Stomach (tissue), 8 donors: ENCODE measurements at regions not wholly inside any gene's neighbourhood (a gene's known extent, or its start where the extent isn't known, plus 50 kb on each side); places are given as distances from the start of the nearest gene placed in this dataset.
A peak's percentile ranks its signal among the peaks of the same experiment; 100 is the strongest.

Source experiments
- DNase-seq, 2 donors: peaks; one replicate each; pipeline versions ENCODE4 v3.0.0 to v3.0.0-alpha.2; 2013 to 2019
- H3K27ac ChIP-seq, 5 donors: fragments of 200-600 bp in 4 of 5; sonication (generic) in 4 of 5; one replicate each; pipeline ENCODE4 v1.5.1; 2013 to 2019; ENCODE audit warnings: mild to moderate bottlenecking in 1 of 5, moderate library complexity in 1 of 5
- H3K27me3 ChIP-seq, 3 donors: fragments of 200-600 bp; sonication (generic); one replicate each; pipeline ENCODE4 v1.5.1; 2017 to 2019; ENCODE audit warnings: mixed run types in 1 of 3
- H3K36me3 ChIP-seq, 4 donors: fragments of 200-600 bp; sonication (generic); 1 replicate in 3 of 4; 2 replicates in 1 of 4; pipeline ENCODE4 v1.5.1; 2016 to 2019
- H3K4me1 ChIP-seq, 4 donors: fragments of 200-600 bp; sonication (generic); one replicate each; pipeline ENCODE4 v1.5.1; 2016 to 2019
- H3K4me3 ChIP-seq, 4 donors: fragments of 200-600 bp; sonication (generic) in 3 of 4; one replicate each; pipeline ENCODE4 v1.5.1; 2016 to 2019; ENCODE audit warnings: mild to moderate bottlenecking in 1 of 4
- H3K9me3 ChIP-seq, 4 donors: fragments of 200-600 bp; sonication (generic); one replicate each; pipeline ENCODE4 v1.5.1; 2016 to 2019
- CTCF ChIP-seq, 7 experiments: fragments of 450-650 bp in 4 of 7; fragments of 200-600 bp in 3 of 7; sonication (generic) in 3 of 7; IDR thresholded peaks; one replicate each; pipeline ENCODE4 v1.5.1; 2016 to 2019; ENCODE audit warnings: antibody characterized with exemption in 7 of 7, control low read depth in 2 of 7, mild to moderate bottlenecking in 1 of 7
- EP300 ChIP-seq: sonication (generic); formaldehyde crosslinking; IDR thresholded peaks from one replicate; pipeline ENCODE4 v1.6.1; 2017; ENCODE audit warnings: antibody characterized with exemption
- POLR2A ChIP-seq, 4 donors: fragments of 450-650 bp; IDR thresholded peaks; one replicate each; pipeline ENCODE4 v1.6.1; 2016; ENCODE audit warnings: antibody characterized with exemption in 4 of 4, control low read depth in 2 of 4, mild to moderate bottlenecking in 1 of 4, moderate library complexity in 1 of 4
- POLR2AphosphoS5 ChIP-seq, 3 donors: sonication (generic); formaldehyde crosslinking; IDR thresholded peaks; one replicate each; pipeline ENCODE4 v1.6.1; 2016; ENCODE audit warnings: antibody characterized with exemption in 3 of 3
- WGBS, 5 donors: extraction: QIAGEN DNeasy Blood & Tissue Kit in 3 of 5; methylation state at CpG; one replicate each; pipeline versions ENCODE4 v1.1.5 to v1.1.7; 2013 to 2018; 5-methylcytosine and 5-hydroxymethylcytosine counted together
- intact Hi-C: fragments of 100-400 bp; cut with DNase I; formaldehyde crosslinking; loops from one replicate; pipeline ENCODE4 v1.15.1; 2023; ENCODE audit warnings: low total_unique reads
- donor health status: healthy with polysubstance abuse.
- donor health status: Bipolar disorder and iron deficiency.
- donor health status: healthy.

DNA sequence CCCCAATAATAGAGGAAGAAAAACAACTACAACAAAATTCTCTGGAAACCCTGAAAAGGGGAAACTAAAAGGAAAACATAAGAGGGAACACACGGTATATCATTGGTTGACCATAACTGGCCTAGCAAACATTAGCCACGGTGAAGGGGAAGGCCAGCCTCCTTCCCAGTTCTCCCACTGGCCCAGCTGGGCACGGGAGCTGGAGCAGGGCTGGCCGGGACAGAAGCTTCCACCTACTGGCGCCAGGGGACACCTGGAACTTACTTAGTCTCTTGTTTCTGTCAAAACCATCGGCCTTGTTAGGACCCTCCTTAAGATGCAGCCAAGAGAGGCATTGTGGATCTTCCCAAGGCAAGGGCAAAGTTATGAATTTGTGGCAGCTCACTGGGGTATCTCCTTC lies 56.1 kb upstream of the DLGAP1 start:
- no peak for DNase-seq
- peaks cover 0 to 4% (median 0%) of the 10 kb centered on the region in 4 donors for H3K9me3 ChIP-seq
- H3K36me3 ChIP-seq: no peaks in the 10 kb centered on the region
- intact Hi-C loops: no loop called here
- no peaks in the 10 kb centered on the region for H3K4me1 ChIP-seq
- 83 to 89% (median 87%) methylated on average over 6 of the region's 6 CpGs for WGBS, 5 donors
- H3K27ac ChIP-seq: no peak overlapping the region
- TF ChIP-seq POLR2AphosphoS5 (IDR thresholded peaks at IDR 0.05): no peak
- no peak for TF ChIP-seq CTCF (IDR thresholded peaks at IDR 0.05)
- TF ChIP-seq EP300: no peak
- TF ChIP-seq POLR2A (IDR thresholded peaks at IDR 0.05): no peak
- H3K4me3 ChIP-seq: no peak overlapping the region
- no peaks in the 10 kb centered on the region for H3K27me3 ChIP-seq

- TF ChIP-seq POLR2AphosphoS5 (IDR thresholded peaks at IDR 0.05): no peak
- no peak for TF ChIP-seq CTCF (IDR thresholded peaks at IDR 0.05)
- no peak for TF ChIP-seq POLR2A (IDR thresholded peaks at IDR 0.05)
- no peak for TF ChIP-seq EP300
These were observed 55.6 kb upstream of the DLGAP1 start for GRCh38 chr18:4510711-4511110.

DNA sequence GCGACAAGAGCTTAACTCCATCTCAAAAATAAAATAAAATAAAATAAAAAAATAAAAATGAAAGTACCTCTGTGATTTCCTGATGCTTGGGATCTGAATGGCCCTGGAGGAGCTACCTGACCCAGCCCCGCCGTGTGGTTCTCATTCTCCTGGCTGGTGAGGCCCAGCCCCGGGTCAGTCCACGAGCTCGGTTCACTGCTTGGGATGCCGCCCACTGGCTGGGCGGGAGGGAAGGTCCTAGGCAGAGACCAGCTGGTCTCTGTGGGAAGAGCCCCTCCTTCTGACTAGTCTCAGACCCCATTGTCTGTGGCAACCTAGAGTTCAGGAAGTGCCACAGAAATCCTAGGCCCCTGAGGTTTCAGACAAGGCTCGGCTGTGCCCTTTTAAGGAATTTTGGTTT lies 55.1 kb upstream of the DLGAP1 start:
- no peaks in the 10 kb centered on the region for H3K4me1 ChIP-seq
- H3K4me3 ChIP-seq: no peak overlapping the region
- H3K36me3 ChIP-seq: no peaks in the 10 kb centered on the region
- no peak for DNase-seq
- TF ChIP-seq EP300: no peak
- TF ChIP-seq POLR2AphosphoS5 (IDR thresholded peaks at IDR 0.05): no peak
- no peak for TF ChIP-seq CTCF (IDR thresholded peaks at IDR 0.05)
- TF ChIP-seq POLR2A (IDR thresholded peaks at IDR 0.05): no peak
- H3K9me3 ChIP-seq: peaks cover 0 to 4% (median 0%) of the 10 kb centered on the region in 4 donors
- H3K27ac ChIP-seq: no peak overlapping the region
- no peaks in the 10 kb centered on the region for H3K27me3 ChIP-seq
- intact Hi-C loops: no loop called here
- 83 to 95% (median 94%) methylated on average over 9 of the region's 9 CpGs for WGBS, 5 donors

More at GRCh38 chr18:4510711-4511110, 55.6 kb upstream of the DLGAP1 start:
- Histone ChIP-seq H3K27ac (no peak overlapping the region), H3K4me1 (no peaks in the 10 kb centered on the region), H3K4me3 (no peak overlapping the region), H3K36me3 (no peaks in the 10 kb centered on the region), H3K27me3 (no peaks in the 10 kb centered on the region), H3K9me3 (peaks cover 0 to 4% (median 0%) of the 10 kb centered on the region in 4 donors)
- WGBS, 5 donors: 85 to 100% (median 93%) methylated on average over 1 of the region's 1 CpG
- intact Hi-C loops: no loop called here
- peak in 1 of 2 donors; percentile 12 for DNase-seq
